GM21367 (cell line): ENCODE measurements at regions not wholly inside any gene's neighbourhood (a gene's known extent, or its start where the extent isn't known, plus 50 kb on each side); places are given as distances from the start of the nearest gene placed in this dataset.
"Not testable (repeated sequence)": the region's sequence is repeated elsewhere in the genome, so short reads cannot be mapped to it uniquely, and the experiment has no call there.

Experiments used
- ATAC-seq: cut with Tn5 transposase; IDR thresholded peaks from one replicate; pipeline ENCODE4 v1.9.1; 2021; ENCODE audit not compliant: unreplicated experiment

GRCh38 chr17:73914536-73915274, 270.5 kb upstream of the SDK2 start:
- no peak for ATAC-seq

GRCh38 chr17:73919033-73919432, 274.8 kb upstream of the SDK2 start:
- ATAC-seq = not testable (repeated sequence)

- ATAC-seq = no peak
Measured at GRCh38 chr17:73921306-73921705, 277.1 kb upstream of the SDK2 start.

- ATAC-seq = no peak
Measured at GRCh38 chr17:73924114-73924908, 279.2 kb upstream of the RPL38 start.

- ATAC-seq = no peak
Measured at GRCh38 chr17:73924909-73925186, 278.6 kb upstream of the RPL38 start.

- ATAC-seq = no peak
Measured at GRCh38 chr17:73929860-73930430, 273.5 kb upstream of the RPL38 start.

GRCh38 chr17:73932216-73932749, 271.2 kb upstream of the RPL38 start:
- no peak for ATAC-seq

GRCh38 chr17:73933164-73933766, 270.2 kb upstream of the RPL38 start:
- ATAC-seq = no peak

- no peak for ATAC-seq
Measured at GRCh38 chr17:73933871-73934270, 269.6 kb upstream of the RPL38 start.

- no peak for ATAC-seq
Measured at GRCh38 chr17:73934696-73935095, 268.8 kb upstream of the RPL38 start.

- no peak for ATAC-seq
Measured at GRCh38 chr17:73936908-73937627, 266.4 kb upstream of the RPL38 start.

GRCh38 chr17:73938706-73939105, 264.8 kb upstream of the RPL38 start:
- ATAC-seq = no peak

- no peak for ATAC-seq
Measured at GRCh38 chr17:73939806-73940205, 263.7 kb upstream of the RPL38 start.

- no peak for ATAC-seq
Measured at GRCh38 chr17:73940511-73940910, 263.0 kb upstream of the RPL38 start.

- ATAC-seq = no peak
Measured at GRCh38 chr17:73941919-73942530, 261.5 kb upstream of the RPL38 start.

GRCh38 chr17:73942703-73943415, 260.6 kb upstream of the RPL38 start:
- ATAC-seq = no peak

- no peak for ATAC-seq
Measured at GRCh38 chr17:73943416-73944110, 259.9 kb upstream of the RPL38 start.

- ATAC-seq = no peak
Measured at GRCh38 chr17:73944366-73944765, 259.1 kb upstream of the RPL38 start.

GRCh38 chr17:73947281-73947965, 256.1 kb upstream of the RPL38 start:
- no peak for ATAC-seq
